GM19468 (cell line): ENCODE measurements at regions not wholly inside any gene's neighbourhood (a gene's known extent, or its start where the extent isn't known, plus 50 kb on each side); places are given as distances from the start of the nearest gene placed in this dataset.
A peak's percentile ranks its signal among the peaks of the same experiment; 100 is the strongest.
"Not testable (repeated sequence)": the region's sequence is repeated elsewhere in the genome, so short reads cannot be mapped to it uniquely, and the experiment has no call there.

Experiments used
- ATAC-seq: cut with Tn5 transposase; IDR thresholded peaks from one replicate; pipeline ENCODE4 v1.9.1; 2021; ENCODE audit warnings: mild to moderate bottlenecking, moderate library complexity, moderate number of reproducible peaks; ENCODE audit not compliant: unreplicated experiment; ENCODE audit errors: extremely low read depth

GRCh38 chrX:46184749-46185148, 360.5 kb downstream of the ZNF674 start:
- no peak for ATAC-seq

GRCh38 chrX:46180258-46180687, 364.9 kb downstream of the ZNF674 start:
- ATAC-seq, result peak; percentile 65

- no peak for ATAC-seq
Measured at GRCh38 chrX:46179748-46180147, 365.5 kb downstream of the ZNF674 start.

GRCh38 chrX:46178763-46179162, 366.5 kb downstream of the ZNF674 start:
- ATAC-seq, result no peak

- no peak for ATAC-seq
Measured at GRCh38 chrX:46173159-46173558, 372.1 kb downstream of the ZNF674 start.

GRCh38 chrX:46171457-46171856, 373.8 kb downstream of the ZNF674 start:
- not testable (repeated sequence) for ATAC-seq

- ATAC-seq, result no peak
Measured at GRCh38 chrX:46169808-46170207, 375.4 kb downstream of the ZNF674 start.

GRCh38 chrX:46168254-46168653, 377.0 kb downstream of the ZNF674 start:
- ATAC-seq, result no peak

GRCh38 chrX:46165866-46166265, 379.4 kb downstream of the ZNF674 start:
- ATAC-seq, result no peak

GRCh38 chrX:46165411-46165810, 379.8 kb downstream of the ZNF674 start:
- ATAC-seq, result no peak

- ATAC-seq, result no peak
Measured at GRCh38 chrX:46152756-46153155, 392.5 kb downstream of the ZNF674 start.

GRCh38 chrX:46151332-46151731, 393.9 kb downstream of the ZNF674 start:
- ATAC-seq, result not testable (repeated sequence)

GRCh38 chrX:46144566-46144965, 400.7 kb downstream of the ZNF674 start:
- no peak for ATAC-seq

- no peak for ATAC-seq
Measured at GRCh38 chrX:46140272-46140671, 404.9 kb downstream of the ZNF674 start.

- no peak for ATAC-seq
Measured at GRCh38 chrX:46130247-46130646, 415.0 kb downstream of the ZNF674 start.

- no peak for ATAC-seq
Measured at GRCh38 chrX:46125111-46125510, 420.1 kb downstream of the ZNF674 start.

- ATAC-seq, result no peak
Measured at GRCh38 chrX:46117234-46117633, 428.0 kb downstream of the ZNF674 start.

- ATAC-seq, result not testable (repeated sequence)
Measured at GRCh38 chrX:46087310-46087709, 457.9 kb downstream of the ZNF674 start.

GRCh38 chrX:46080121-46080520, 465.1 kb downstream of the ZNF674 start:
- ATAC-seq, result not testable (repeated sequence)

GRCh38 chrX:46072791-46073190, 472.4 kb downstream of the ZNF674 start:
- ATAC-seq, result no peak

- no peak for ATAC-seq
Measured at GRCh38 chrX:46072372-46072771, 472.8 kb downstream of the ZNF674 start.

GRCh38 chrX:46070421-46070820, 474.8 kb downstream of the ZNF674 start:
- ATAC-seq, result no peak

GRCh38 chrX:46059316-46059715, 485.9 kb downstream of the ZNF674 start:
- no peak for ATAC-seq
